SH-SY5Y (cell line): ENCODE measurements at regions not wholly inside any gene's neighbourhood (a gene's known extent, or its start where the extent isn't known, plus 50 kb on each side); places are given as distances from the start of the nearest gene placed in this dataset.

Experiments used
- GATA2 ChIP-seq: IDR thresholded peaks from 2 replicates; pipeline ENCODE4 v1.6.1; 2011; ENCODE audit warnings: mild to moderate bottlenecking, low read depth, low read length
- GATA3 ChIP-seq: IDR thresholded peaks from 2 replicates; pipeline ENCODE4 v1.6.1; 2011; ENCODE audit warnings: low read depth, mild to moderate bottlenecking, low read length, moderate library complexity

- no peak for TF ChIP-seq GATA2
These were observed 305.7 kb downstream of the PDGFC start for GRCh38 chr4:156665780-156666366.

- TF ChIP-seq GATA3, result no peak
- no peak for TF ChIP-seq GATA2
These were observed 307.9 kb downstream of the PDGFC start for GRCh38 chr4:156663663-156664062.

- no peak for TF ChIP-seq GATA3
- TF ChIP-seq GATA2, result no peak
These were observed 308.7 kb downstream of the PDGFC start for GRCh38 chr4:156662921-156663320.

- TF ChIP-seq GATA3 (no peak), GATA2 (no peak)
These were observed 310.0 kb downstream of the PDGFC start for GRCh38 chr4:156661555-156661954.

GRCh38 chr4:156660465-156660864 is 311.1 kb downstream of the PDGFC start:
- no peak for TF ChIP-seq GATA2
- no peak for TF ChIP-seq GATA3

GRCh38 chr4:156659983-156660382 is 311.6 kb downstream of the PDGFC start:
- TF ChIP-seq GATA2 (no peak), GATA3 (no peak)

- TF ChIP-seq GATA3, result no peak
- TF ChIP-seq GATA2, result no peak
These were observed 312.0 kb downstream of the PDGFC start for GRCh38 chr4:156659570-156659969.

- no peak for TF ChIP-seq GATA2
- TF ChIP-seq GATA3, result no peak
These were observed 314.7 kb downstream of the PDGFC start for GRCh38 chr4:156656896-156657295.

GRCh38 chr4:156654410-156654809 is 317.2 kb downstream of the PDGFC start:
- TF ChIP-seq GATA2, result no peak
- TF ChIP-seq GATA3, result no peak

- TF ChIP-seq GATA2 (no peak), GATA3 (no peak)
These were observed 327.8 kb downstream of the PDGFC start for GRCh38 chr4:156643826-156644225.

GRCh38 chr4:156642161-156642560 is 329.4 kb downstream of the PDGFC start:
- TF ChIP-seq GATA2 (no peak), GATA3 (no peak)

- TF ChIP-seq GATA3, result no peak
- TF ChIP-seq GATA2, result no peak
These were observed 332.5 kb downstream of the PDGFC start for GRCh38 chr4:156638925-156639605.

- TF ChIP-seq GATA2 (no peak), GATA3 (no peak)
These were observed 333.3 kb downstream of the PDGFC start for GRCh38 chr4:156638334-156638733.

GRCh38 chr4:156636381-156636780 is 335.2 kb downstream of the PDGFC start:
- no peak for TF ChIP-seq GATA3
- no peak for TF ChIP-seq GATA2

- TF ChIP-seq GATA3, result no peak
- TF ChIP-seq GATA2, result no peak
These were observed 336.5 kb downstream of the PDGFC start for GRCh38 chr4:156635051-156635450.

GRCh38 chr4:156634612-156635011 is 337.0 kb downstream of the PDGFC start:
- TF ChIP-seq GATA2, result no peak
- no peak for TF ChIP-seq GATA3

- TF ChIP-seq GATA3 (no peak), GATA2 (no peak)
These were observed 337.8 kb downstream of the PDGFC start for GRCh38 chr4:156633847-156634246.
